HG02973 (cell line): ENCODE measurements at regions not wholly inside any gene's neighbourhood (a gene's known extent, or its start where the extent isn't known, plus 50 kb on each side); places are given as distances from the start of the nearest gene placed in this dataset.

Experiments
- ATAC-seq: cut with Tn5 transposase; IDR thresholded peaks from one replicate; pipeline ENCODE4 v1.9.1; 2021; ENCODE audit warnings: moderate library complexity; ENCODE audit not compliant: unreplicated experiment

GRCh38 chr4:52231526-52231925, 180.4 kb downstream of the SPATA18 start:
- no peak for ATAC-seq

DNA sequence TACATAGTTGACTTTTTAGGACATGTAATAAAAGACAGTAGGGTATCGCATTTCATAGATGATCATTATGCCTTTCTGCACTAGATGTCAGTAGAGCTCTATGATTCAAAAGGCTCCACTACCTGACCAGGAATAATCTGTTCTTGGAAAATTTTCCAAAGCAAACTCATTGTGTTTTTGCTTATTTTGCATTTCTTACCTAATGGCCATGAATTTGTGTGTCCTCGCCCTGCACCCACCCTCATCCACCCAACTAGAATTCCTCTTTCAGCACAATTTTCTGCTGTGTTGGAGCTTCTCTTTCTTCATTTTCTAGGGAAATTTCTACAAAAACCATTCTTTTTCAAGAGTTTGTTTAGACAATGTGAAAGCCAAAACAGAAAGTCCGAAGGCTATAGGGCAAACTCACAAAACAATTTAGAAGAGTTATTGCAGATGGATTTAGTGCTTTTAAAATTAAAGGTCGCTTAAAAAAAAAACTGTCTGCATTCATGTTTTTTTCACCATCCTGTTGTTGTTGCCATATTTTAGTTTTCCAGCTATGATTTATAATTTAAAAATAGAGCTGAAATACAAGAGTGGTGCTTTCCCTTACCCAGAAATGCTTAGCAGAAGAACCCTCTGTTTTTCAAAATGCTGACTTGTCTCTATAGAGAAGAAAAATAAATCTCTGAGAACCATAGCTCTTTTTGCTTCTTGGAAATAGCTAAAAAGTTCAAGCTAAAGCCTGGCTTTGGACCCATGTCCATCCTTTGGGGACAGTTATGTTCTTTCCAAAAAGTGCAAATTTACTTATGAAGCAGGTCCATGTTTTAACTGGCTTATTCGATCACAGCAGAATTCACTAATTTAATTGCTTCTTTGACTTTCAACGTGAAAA, 183.7 kb downstream of the SPATA18 start:
- ATAC-seq: no peak

DNA sequence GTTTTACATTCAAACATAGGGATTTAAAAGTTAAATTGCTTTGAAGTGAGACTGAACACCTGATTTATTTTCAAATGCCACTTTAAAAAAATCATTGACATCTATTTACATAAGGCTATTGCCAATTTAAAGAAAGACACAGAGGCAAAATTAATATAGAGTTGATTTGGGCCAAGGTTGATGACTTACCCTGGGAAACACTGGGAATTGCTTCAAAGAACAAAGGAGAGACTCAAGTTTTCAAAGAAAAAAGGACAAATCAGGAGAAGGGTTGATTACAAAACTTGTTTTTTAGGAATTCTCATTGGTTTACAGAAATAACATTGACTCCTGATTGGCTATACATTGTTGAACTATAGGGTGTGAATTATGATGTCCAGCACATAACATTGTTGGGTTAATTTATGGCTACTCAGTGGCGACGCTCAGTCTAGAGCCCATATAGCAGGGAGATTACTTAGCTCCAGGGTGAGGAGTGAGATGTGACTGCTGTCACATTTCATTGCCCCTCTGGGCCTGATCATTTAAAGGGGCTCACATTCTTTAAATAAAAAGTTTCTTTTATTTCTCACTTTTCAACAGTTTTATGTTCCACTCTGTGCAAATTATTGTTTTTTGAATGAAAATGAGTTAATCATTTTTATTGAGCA, 184.6 kb downstream of the SPATA18 start:
- no peak for ATAC-seq

- ATAC-seq: no peak
These were observed 190.8 kb downstream of the SPATA18 start for GRCh38 chr4:52241916-52242315.

- no peak for ATAC-seq
These were observed 192.3 kb downstream of the SPATA18 start for GRCh38 chr4:52243367-52243766.

DNA sequence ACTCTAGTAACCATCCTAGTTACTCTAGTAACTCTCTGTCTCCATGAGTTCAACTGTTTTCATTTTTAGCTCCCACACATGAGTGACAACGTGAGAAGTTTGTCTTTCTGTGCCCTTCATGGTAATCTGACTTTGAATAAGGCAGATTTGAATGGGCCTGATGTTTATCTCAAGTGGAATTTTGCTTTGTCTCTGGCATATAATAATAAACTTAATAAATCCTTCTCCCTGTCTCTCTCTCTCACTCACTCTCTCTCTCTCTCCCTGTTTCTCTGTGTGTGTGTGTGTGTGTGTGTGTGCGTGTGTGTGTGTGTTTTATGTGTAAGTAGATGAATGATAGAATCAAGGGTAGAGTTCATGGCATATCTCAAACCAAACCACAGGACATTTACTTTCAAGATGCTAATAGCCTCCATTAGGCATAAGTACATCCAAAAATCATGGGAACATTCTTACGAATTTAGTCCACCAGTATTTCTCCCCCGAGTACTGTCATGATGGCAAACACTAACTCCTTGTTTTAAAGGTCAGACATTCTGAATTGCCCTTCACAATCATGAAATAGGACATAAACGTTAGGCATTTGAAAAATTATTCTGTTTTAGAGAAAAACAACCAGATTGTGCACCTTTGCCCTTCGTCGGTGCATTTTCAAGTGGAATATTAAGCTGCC, 193.1 kb downstream of the SPATA18 start:
- no peak for ATAC-seq

DNA sequence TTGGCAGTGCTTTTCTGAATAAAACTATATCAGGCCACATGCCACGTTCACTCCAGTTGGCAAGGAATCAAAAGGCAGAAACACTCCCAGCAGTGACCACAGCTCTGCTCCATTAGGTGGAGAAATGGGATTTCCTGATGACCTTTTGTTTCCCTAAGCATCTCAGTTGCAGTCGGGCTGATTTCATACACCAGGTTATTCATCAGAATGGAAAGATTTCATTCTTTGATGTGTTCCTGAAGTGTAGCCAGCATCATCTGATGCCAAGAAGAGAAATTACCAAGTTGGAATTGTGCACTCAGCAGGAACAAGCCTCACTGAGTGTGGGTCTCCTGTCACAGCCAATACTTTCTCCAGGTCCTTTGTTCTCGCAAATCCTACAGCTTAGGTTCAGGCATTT, 193.7 kb downstream of the SPATA18 start:
- no peak for ATAC-seq

DNA sequence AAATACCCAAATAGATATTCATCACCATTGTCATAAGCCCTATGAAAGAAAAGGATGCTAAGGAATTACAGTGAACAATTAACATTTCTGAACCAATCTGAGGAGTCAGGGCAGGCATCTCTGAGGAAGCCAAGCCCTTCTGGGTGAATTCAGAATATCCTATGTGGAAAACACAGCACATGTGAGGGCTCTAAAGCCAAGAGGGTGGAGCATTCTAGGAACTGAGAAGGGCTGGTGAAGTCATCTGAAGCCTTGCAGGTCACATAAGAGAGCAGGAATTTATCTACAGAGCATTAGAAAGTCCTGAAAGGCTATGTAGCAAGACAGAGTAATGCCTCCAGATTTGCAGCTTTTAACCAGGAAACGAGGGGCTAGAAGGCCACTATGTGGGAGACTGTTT, 195.7 kb downstream of the SPATA18 start:
- no peak for ATAC-seq

DNA sequence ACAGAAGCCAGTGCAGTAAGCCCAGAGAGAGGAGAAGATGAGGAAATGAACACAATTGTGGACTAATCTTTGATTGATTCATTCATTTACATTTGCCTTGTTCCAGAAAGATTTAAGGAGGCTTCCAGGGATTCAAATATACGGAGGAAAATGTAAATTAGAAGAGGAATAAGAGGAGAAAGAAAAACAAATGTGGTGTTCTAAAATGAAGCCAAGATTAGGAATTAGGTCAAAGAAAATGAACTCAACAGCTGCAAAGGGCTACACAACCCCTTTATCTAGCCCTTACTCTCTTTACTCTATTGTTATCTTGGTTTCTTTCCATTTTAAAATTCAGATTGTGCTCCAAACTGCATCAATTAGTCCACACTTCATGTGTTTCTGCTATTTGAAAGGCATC, 196.8 kb downstream of the SPATA18 start:
- no peak for ATAC-seq

DNA sequence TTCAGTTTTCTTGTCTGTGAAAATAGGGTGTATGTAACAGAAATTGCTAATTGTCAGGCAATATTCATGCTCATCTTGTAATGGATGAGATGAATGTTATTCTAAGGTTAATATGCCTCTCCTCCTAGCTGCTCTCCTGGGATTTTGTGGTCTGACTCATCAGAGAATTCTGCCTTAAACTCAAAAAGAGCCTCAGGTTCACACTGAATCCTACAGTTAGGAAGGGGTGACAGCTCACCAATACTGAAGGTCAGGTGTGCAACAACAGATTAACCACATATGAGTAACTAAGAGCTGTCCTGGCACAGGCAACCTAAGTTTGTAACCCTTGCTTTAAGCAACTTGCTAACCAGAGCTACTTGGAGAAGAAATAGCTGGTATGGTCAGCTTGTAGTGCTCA, 197.7 kb downstream of the SPATA18 start:
- no peak for ATAC-seq

GRCh38 chr4:52249581-52249980, 198.5 kb downstream of the SPATA18 start:
- no peak for ATAC-seq

- no peak for ATAC-seq
These were observed 199.1 kb downstream of the SPATA18 start for GRCh38 chr4:52250154-52250553.

GRCh38 chr4:52251864-52252263, 200.8 kb downstream of the SPATA18 start:
- ATAC-seq: no peak

DNA sequence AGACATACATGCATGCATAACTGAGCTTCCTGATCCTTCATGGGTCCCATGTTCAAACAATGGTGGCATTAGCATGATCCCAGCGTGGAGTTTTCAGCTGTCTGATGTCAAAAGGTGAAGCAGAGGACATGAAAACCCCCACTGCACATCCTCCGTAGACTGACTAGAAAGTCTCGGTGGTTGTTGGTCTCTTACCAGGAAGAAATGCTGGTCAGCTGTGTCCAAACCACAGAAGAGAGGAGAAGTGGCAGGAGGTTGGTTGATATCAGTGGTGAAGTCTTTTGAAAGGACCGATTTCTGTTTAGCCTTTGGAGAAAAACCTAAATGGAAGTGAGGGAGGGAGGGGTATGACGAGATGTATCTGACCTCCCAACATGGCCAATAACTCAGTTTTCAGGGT, 201.9 kb downstream of the SPATA18 start:
- no peak for ATAC-seq

GRCh38 chr4:52256522-52256921, 205.4 kb downstream of the SPATA18 start:
- no peak for ATAC-seq

DNA sequence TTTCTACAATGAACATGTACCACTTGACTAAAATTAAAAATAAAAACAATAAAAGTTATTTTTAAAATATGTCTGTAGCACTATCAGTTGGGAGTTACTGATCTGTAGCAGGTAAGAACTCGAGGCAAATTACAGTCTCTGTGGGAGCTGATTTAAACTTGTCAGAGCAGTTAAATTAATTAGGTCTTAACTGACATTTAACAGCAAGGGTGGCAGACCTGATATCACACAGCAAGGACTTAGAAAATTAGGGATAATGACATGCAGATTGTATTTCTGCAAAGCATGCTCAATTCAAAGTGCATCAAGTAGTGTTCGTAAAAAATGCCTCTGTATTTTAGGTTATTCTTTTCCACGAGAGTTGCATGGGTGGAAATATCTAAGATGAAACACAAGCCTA, 208.9 kb downstream of the SPATA18 start:
- ATAC-seq: no peak

DNA sequence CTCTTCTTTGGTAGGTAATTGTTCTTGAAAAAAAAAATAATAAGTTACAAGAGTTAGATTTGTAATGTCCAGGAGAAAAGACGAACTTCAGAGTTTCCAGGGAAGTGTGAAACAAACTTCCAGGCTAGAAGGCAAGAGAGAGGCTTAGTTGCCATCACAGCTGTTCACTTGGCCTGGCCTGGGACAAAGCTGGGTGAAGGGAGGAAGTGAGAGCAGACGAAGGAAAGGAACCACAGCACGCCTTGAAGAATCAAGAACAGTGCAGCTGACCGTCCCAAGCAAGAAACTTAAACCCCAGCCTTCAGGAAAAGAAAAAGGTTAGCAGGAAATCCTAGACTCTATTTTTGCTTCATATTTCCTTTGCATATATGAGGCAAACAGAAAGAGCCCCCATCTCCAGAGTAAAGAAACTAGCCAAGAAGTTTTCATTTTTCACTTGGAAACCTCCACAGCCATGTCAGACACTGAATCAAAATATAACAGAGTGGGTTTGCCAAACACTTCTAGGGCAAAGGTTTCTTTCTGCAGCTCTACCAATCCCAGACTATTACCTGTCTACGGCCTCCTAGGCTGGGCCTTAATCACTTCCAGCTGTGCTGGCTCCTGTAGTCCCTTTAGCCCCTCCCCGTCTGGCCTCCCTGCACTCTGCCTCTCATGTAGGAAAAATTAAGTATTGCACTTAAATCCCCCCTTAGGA, 209.6 kb downstream of the SPATA18 start:
- no peak for ATAC-seq

DNA sequence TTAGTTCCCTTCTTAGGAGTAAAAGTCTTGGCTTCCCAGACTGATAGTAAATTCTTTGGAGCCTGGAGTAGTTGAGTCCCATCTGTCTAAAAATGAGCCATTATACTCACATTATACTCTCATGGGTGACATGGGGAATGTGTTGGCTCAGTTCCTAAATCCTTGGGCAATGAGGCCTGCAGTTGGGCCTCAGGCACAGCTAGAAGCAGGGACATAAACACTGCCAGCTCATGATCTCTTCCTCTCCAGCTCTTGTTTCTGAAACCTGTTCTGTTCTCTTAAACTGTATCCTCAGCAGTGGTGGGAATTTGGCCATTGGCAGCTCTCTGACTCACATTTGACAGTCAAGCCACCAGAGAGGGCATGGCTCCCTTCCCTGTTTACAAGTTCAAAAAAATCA, 212.5 kb downstream of the SPATA18 start:
- no peak for ATAC-seq

GRCh38 chr4:52265781-52266525, 214.8 kb downstream of the SPATA18 start:
- ATAC-seq: no peak

- ATAC-seq: no peak
These were observed 215.5 kb downstream of the SPATA18 start for GRCh38 chr4:52266537-52267137.
